IPS-NIHi11 (cell line): ENCODE measurements at regions not wholly inside any gene's neighbourhood (a gene's known extent, or its start where the extent isn't known, plus 50 kb on each side); places are given as distances from the start of the nearest gene placed in this dataset.
"Not testable (repeated sequence)": the region's sequence is repeated elsewhere in the genome, so short reads cannot be mapped to it uniquely, and the experiment has no call there.

Source experiments
- DNase-seq: peaks from one replicate; pipeline ENCODE4 v3.0.0; 2012; ENCODE audit warnings: mixed read lengths, low spot score

- DNase-seq: peak; percentile 63
Measured at GRCh38 chr16:88303890-88304819, 78.6 kb upstream of the ZNF469 start.

- DNase-seq: no peak
Measured at GRCh38 chr16:88305176-88305575, 77.6 kb upstream of the ZNF469 start.

GRCh38 chr16:88306411-88306810 lies 76.3 kb upstream of the ZNF469 start:
- DNase-seq: no peak

- no peak for DNase-seq
Measured at GRCh38 chr16:88306860-88307545, 75.8 kb upstream of the ZNF469 start.

DNA sequence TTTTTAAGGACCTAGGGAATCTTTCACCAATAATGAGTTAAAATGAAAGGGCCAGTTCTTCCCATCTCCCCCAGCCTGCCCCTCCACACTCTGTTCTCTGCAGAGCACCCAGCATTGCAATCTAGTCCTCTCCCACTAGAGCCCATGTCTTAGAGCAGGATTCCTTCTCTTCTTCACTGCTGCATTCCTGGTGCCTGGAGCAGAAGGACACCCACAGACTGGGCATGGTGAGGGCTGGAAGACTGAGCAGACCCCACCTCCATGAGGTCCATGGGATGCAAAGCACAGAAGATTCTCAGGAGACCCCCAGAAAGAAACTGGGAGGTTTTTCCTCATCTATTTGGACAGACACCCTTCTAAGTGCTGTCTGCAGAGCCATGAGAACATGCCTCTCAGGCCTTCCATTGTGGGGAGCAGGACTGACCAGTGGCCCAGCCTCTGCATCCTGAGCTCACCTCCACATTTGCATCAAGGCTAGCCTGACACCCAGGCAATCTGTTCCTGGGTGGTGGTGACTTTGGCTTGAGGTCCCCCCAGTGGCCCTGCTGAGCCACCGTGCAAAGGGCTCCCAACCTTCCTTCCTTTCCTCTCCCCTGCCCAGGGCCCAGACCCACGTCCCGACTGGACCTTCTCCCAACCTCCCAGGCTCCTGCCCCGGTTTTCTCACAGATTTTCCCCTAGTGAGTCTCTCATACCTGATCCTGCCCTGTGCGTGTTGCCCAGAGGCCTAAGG lies 74.2 kb upstream of the ZNF469 start:
- DNase-seq: no peak

- no peak for DNase-seq
Measured at GRCh38 chr16:88309174-88309907, 73.4 kb upstream of the ZNF469 start.

DNA sequence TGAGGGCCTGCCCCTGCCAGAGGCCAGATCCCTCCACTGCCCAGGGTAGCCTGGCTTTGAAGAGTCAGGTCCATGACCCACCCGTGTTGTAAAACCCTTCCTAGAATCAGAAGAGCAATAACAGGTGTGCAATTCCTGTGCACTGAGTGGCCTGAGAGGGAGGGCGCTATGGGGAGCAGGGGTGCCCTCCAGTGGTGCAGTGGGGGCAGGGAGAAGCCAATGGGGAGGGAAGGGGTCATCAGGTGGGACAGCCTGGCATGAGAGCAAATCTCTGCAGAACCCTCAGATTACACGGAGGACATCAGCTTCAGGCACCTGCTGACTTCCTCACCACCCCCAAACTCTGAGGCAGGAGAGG lies 72.9 kb upstream of the ZNF469 start:
- peak; percentile 71 for DNase-seq

DNA sequence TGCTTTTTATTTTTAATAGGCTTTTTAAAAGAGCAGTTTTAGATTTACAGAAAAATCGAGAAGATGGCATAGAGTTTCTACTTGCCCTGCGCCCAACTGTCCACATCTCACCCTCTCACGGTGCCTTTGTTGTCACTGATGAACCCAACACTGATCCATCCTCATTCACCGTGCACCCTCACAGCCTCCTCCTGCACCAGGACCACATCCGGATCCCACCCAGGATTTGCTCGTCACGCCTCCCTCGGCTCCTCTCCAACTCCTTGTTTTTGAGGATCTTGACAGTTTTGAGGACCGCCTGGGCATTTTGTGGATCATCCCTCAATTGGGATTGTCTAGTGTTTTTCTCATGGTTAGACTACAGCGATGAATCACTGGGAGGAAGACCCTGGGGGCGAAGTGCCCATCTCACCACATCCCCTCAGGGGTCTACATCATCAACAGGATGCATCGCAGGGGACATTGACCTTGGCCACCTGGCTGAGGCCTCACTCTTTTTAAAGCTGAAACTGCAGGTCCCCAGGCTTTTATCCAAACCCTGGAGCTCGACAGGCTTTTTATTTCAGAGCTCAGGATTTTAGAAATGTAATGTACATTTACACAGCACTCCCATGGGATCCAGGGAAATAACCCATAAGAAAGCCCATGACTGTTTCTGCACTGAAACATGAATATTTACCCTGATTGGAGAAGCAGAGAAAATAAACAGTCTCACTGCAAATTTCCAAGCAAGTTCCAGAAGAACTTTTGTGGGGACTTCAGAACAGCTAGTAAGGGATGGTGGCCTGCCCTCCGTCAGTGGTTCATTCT lies 71.8 kb upstream of the ZNF469 start:
- no peak for DNase-seq

DNA sequence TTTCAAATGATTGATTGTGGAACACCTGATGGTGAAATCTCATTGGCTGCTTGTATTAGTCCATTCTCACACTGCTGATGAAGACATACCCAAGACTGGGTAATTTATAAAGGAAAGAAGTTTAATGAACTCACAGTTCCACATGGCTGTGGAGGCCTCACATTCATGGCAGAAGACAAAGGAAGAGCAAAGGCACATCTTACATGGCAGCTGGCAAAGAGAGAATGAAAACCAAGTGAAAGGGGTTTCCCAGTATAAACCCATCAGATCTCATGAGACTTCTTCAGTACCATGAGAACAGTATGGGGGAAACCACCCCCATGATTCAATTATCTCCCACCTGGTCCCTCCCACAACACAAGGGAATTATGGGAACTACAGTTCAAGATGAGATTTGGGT lies 70.9 kb upstream of the ZNF469 start:
- not testable (repeated sequence) for DNase-seq

GRCh38 chr16:88312732-88313131 lies 70.0 kb upstream of the ZNF469 start:
- DNase-seq: no peak

DNA sequence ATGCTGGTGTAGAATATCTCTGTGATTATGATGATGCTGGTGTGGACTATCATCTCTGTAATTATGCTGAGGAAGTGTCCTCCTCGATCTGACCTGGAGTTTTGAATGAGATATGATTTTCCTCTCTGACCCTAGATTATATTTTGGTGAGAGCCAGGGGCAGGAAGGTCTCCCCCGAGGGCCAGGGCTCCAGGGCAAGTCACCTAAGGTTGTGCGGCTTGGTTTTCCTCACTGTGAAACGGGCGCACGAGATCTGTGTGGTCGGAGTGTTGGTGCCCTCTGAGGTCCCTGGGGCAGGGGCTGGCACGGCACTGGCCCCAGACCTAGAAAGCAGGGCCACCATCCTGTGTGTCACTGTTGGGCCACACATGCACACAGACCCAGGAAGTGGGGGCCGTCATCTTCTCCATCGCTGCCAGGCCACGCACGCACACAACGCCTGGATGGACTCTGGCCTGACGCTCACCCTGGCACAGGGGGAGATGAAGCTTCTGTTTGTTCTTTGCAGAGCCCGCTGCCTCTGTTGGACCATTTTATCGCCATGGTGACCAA lies 67.7 kb upstream of the ZNF469 start:
- DNase-seq: no peak

GRCh38 chr16:88315543-88316105 lies 67.1 kb upstream of the ZNF469 start:
- peak; percentile 70 for DNase-seq

GRCh38 chr16:88316151-88316550 lies 66.6 kb upstream of the ZNF469 start:
- DNase-seq: no peak

DNA sequence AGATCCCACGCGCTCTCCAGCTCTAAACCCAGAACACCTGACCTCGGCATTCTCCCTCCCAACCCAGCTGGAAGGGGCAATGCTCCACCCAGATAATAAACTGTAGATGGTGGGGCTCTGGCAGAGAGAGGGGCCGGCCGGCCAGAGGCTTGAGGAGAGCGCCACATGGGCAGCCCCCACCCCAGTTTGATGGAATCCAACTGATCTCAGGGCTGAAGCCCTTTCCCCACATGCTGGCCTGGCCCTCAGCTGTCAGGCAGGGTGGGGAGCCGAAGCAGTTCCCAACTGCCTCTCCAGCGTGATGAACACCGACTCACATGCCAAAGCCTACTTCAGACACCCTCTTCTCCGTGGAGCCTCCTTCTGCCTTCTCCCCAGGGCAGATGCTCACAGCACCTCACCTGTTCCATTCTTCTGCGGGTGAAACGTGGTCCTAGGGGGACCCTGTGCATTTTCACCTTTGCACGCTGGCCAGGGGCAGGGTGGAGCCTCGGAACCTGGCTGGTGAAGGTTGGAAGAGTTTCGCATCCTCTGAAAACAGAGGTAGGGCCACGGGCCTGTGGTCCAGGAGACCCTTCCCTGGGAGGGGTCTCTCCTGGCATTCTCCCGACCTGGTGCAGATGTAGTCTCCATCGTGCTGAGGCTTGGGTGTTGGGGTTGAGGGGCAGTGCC lies 65.7 kb upstream of the ZNF469 start:
- no peak for DNase-seq

- DNase-seq: no peak
Measured at GRCh38 chr16:88317613-88317965, 65.2 kb upstream of the ZNF469 start.

DNA sequence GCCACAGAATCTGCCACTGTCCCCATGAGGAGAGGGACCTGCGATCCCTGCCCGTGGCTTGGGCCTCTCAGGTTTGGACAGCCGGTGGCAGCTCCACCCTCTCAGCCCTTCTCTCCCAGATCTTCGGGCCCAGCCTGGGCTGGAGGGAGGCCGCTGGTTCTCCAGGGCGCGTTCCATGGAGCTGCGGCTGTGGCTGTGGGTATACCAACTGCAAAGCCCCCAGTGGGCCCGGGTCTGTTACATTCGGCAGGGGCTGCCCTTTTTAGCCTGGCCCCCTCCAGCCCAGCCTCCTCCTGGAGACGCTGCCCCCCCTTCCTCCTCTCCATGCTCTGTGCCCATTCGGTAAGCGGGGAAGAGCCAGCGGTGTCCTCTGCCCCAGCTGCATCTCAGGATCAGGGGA lies 64.7 kb upstream of the ZNF469 start:
- DNase-seq: no peak

GRCh38 chr16:88318521-88318920 lies 64.2 kb upstream of the ZNF469 start:
- no peak for DNase-seq

DNA sequence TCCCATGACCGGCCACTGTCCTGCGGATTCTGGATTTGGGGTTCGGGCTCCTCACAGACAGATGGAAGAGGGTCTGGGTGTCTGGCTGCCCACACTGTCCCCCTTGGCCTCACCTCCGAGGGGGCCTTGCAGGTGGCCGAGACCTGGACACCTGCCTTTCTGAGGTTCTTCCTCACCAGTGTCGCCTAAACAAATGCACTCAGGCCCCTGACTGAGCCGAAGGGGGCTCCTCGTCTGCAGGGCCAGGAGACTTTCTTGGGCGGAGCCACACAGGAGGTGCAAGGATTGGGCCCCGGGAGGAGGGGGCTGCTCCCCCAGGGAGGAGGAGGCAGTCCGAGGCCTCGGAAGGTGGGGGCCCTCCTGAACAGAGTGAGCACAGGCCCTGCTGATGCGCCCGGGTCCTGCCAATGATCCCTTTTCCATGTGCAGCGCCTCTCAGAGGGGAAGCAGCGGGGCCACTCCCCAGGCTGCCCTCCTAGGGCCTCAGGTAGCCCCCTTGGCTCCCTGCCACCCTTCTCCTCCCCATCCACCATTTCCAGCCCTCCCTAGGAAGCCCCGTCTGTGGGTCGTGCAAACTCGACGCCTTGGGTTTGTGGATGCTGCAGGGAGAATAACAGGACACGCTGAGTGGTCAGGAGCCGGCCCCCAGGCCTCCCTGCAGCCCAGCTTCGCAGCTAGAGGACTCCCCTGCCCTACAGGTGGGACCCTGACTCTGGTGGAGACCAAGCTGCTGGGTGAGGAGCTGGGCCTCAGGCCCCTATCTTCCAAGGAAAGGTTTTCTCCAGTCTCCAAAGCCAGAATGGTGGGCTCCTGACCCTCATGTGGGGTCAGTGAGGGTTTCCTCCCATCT lies 63.4 kb upstream of the ZNF469 start:
- DNase-seq: no peak
